ENCODE measurements at regions not wholly inside any gene's neighbourhood (a gene's known extent, or its start where the extent isn't known, plus 50 kb on each side); places are given as distances from the start of the nearest gene placed in this dataset.

DNA sequence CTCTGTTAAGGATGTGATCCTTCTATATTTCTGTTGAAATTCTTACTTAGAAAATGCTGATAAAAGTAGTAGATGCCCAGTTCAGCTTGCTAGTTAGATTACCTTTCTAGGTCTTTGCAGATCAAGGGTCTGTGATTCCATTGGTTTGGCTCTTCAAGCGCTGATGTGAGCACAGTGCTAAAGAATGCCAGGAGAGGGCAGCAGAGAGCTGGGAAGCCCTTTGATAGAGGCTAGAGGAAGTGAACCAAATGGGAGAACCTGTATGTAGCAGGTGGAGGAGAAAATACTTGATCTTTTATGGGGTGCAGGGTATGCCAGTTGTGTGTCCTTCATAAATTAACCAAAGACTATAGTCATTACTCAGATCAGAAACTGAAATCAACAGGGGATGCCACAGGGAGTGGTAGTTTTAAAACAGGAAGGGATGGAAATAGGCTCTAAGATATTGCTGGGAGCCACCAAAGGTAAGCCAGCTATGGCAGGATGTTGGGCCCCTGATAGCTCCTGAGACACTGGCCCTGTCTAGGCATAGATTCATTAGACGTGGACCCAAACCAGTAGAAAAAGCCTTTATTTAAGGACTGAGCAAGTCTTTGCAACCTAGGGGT is 677.4 kb downstream of the SQOR start:
- H3K9me3 ChIP-seq (ENCODE audit: low read length), result no peaks in the 10 kb centered on the region
- DNase-seq (peak; percentile 81), ATAC-seq (peak; percentile 92)
- no peak overlapping the region for H3K9ac ChIP-seq (ENCODE audit: low read length)
- H3K27ac ChIP-seq (ENCODE audit: low read length), result no peak overlapping the region
- TF ChIP-seq EZH2 (IDR thresholded peaks at IDR 0.05; ENCODE audit: low read length, unreplicated experiment) (no peak), EZH2phosphoT487 (IDR thresholded peaks at IDR 0.05; ENCODE audit: borderline replicate concordance, low read length) (no peak)
- TF ChIP-seq, protein P1, sequence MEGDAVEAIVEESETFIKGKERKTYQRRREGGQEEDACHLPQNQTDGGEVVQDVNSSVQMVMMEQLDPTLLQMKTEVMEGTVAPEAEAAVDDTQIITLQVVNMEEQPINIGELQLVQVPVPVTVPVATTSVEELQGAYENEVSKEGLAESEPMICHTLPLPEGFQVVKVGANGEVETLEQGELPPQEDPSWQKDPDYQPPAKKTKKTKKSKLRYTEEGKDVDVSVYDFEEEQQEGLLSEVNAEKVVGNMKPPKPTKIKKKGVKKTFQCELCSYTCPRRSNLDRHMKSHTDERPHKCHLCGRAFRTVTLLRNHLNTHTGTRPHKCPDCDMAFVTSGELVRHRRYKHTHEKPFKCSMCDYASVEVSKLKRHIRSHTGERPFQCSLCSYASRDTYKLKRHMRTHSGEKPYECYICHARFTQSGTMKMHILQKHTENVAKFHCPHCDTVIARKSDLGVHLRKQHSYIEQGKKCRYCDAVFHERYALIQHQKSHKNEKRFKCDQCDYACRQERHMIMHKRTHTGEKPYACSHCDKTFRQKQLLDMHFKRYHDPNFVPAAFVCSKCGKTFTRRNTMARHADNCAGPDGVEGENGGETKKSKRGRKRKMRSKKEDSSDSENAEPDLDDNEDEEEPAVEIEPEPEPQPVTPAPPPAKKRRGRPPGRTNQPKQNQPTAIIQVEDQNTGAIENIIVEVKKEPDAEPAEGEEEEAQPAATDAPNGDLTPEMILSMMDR (conservative IDR thresholded peaks at IDR 0.05; ENCODE audit: low read depth, low read length), result peak; percentile 85
- H3K36me3 ChIP-seq (ENCODE audit: low read depth, low read length), result no peaks in the 10 kb centered on the region
- POLR2A ChIA-PET (ENCODE audit: unreplicated experiment), result no interaction called here
- no peak overlapping the region for H2AFZ ChIP-seq (ENCODE audit: low read length)
- no TSS peak for BruUV-seq (replicated peaks)
- no peaks in the 10 kb centered on the region for H3K79me2 ChIP-seq (ENCODE audit: low read length)
- H3F3A ChIP-seq (ENCODE audit: low read length, unreplicated experiment), result no peaks in the 10 kb centered on the region
- H3K4me2 ChIP-seq (ENCODE audit: low read length), result no peak overlapping the region
- H3K4me3 ChIP-seq (ENCODE audit: low read length), result no peak overlapping the region
- intact Hi-C loops (cut with micrococcal nuclease), result loop anchor here (1.0 kb wide), 1 partner anchor 190 kb away; no protein-coding TSS in a partner anchor
- H3K4me1 ChIP-seq (ENCODE audit: insufficient read depth, low read length), result no peaks in the 10 kb centered on the region
- H3K9me2 ChIP-seq (replicated peaks; ENCODE audit: low read length), result no peaks in the 10 kb centered on the region
- CTCF ChIA-PET, result no interaction called here
- no peaks in the 10 kb centered on the region for H3K27me3 ChIP-seq (ENCODE audit: low read length)
- H4K20me1 ChIP-seq (ENCODE audit: low read length), result no peaks in the 10 kb centered on the region

DNA sequence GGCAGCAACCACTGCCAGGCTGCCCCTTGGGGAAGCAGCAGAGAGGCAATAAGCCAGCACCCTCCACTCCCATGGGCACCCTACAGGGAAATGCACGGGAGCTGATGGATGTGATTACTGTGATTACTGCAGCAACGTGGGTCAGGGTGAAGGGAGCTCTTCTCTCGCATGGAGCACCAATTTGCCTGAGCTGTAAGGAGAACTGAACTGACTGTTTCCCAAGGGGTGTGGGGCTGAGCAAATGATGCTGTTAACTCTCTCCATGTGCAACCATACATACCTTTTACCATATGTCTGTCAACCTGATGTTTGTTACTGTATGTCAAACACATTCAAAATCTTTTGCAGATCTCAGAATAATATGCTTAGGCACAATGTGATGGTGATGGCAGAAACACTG is 680.6 kb downstream of the SQOR start:
- ChIA-PET POLR2A (ENCODE audit: unreplicated experiment) (no interaction called here), CTCF (no interaction called here)
- no peak for DNase-seq
- Histone ChIP-seq H3K4me3 (ENCODE audit: low read length) (no peak overlapping the region), H3K4me1 (ENCODE audit: insufficient read depth, low read length) (no peaks in the 10 kb centered on the region), H3K36me3 (ENCODE audit: low read depth, low read length) (no peaks in the 10 kb centered on the region), H3K9me3 (ENCODE audit: low read length) (no peaks in the 10 kb centered on the region), H3K4me2 (ENCODE audit: low read length) (no peak overlapping the region), H3K79me2 (ENCODE audit: low read length) (no peaks in the 10 kb centered on the region), H4K20me1 (ENCODE audit: low read length) (no peaks in the 10 kb centered on the region), H3K27me3 (ENCODE audit: low read length) (no peaks in the 10 kb centered on the region), H2AFZ (ENCODE audit: low read length) (no peak overlapping the region), H3F3A (ENCODE audit: low read length, unreplicated experiment) (no peaks in the 10 kb centered on the region), H3K9me2 (replicated peaks; ENCODE audit: low read length) (no peaks in the 10 kb centered on the region), H3K27ac (ENCODE audit: low read length) (no peak overlapping the region), H3K9ac (ENCODE audit: low read length) (no peak overlapping the region)
- no peak for ATAC-seq
- TF ChIP-seq EZH2 (IDR thresholded peaks at IDR 0.05; ENCODE audit: low read length, unreplicated experiment) (no peak), EZH2phosphoT487 (IDR thresholded peaks at IDR 0.05; ENCODE audit: borderline replicate concordance, low read length) (no peak)
- TF ChIP-seq, protein P1 (conservative IDR thresholded peaks at IDR 0.05; ENCODE audit: low read depth, low read length), result no peak
- intact Hi-C loops (cut with micrococcal nuclease), result no loop called here
- no TSS peak for BruUV-seq (replicated peaks)

DNA sequence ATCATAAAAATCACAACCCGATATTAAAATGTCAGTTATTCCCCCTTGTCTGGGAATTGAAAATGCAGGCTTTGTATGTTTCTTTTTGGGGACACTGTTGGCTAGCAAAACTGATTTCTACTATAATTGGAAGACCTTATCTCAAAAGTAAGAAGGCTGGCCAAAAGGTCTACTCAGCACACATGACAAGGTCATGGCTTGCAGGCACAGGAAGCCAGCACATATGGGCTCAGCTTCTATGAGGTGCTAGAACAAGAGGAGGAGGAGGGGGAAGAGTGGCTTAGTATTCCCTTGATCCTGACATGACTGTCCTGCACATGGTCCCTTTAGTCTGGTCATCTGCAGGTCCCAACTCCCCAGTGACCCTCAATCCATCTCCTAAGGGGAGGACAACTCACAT is 681.2 kb downstream of the SQOR start:
- Histone ChIP-seq H3K4me1 (ENCODE audit: insufficient read depth, low read length) (no peaks in the 10 kb centered on the region), H4K20me1 (ENCODE audit: low read length) (no peaks in the 10 kb centered on the region), H3K9me2 (replicated peaks; ENCODE audit: low read length) (no peaks in the 10 kb centered on the region), H3K4me3 (ENCODE audit: low read length) (no peak overlapping the region), H3K9ac (ENCODE audit: low read length) (no peak overlapping the region), H3F3A (ENCODE audit: low read length, unreplicated experiment) (no peaks in the 10 kb centered on the region), H2AFZ (ENCODE audit: low read length) (no peak overlapping the region), H3K27ac (ENCODE audit: low read length) (no peak overlapping the region), H3K27me3 (ENCODE audit: low read length) (no peaks in the 10 kb centered on the region), H3K9me3 (ENCODE audit: low read length) (no peaks in the 10 kb centered on the region), H3K79me2 (ENCODE audit: low read length) (no peaks in the 10 kb centered on the region), H3K36me3 (ENCODE audit: low read depth, low read length) (no peaks in the 10 kb centered on the region), H3K4me2 (ENCODE audit: low read length) (no peak overlapping the region)
- intact Hi-C loops (cut with micrococcal nuclease), result no loop called here
- ChIA-PET POLR2A (ENCODE audit: unreplicated experiment) (no interaction called here), CTCF (no interaction called here)
- DNase-seq (no peak), ATAC-seq (no peak)
- no TSS peak for BruUV-seq (replicated peaks)
- TF ChIP-seq, protein P1 (conservative IDR thresholded peaks at IDR 0.05; ENCODE audit: low read depth, low read length), result no peak
- no peak for TF ChIP-seq EZH2phosphoT487 (IDR thresholded peaks at IDR 0.05; ENCODE audit: borderline replicate concordance, low read length)
- TF ChIP-seq EZH2 (IDR thresholded peaks at IDR 0.05; ENCODE audit: low read length, unreplicated experiment), result no peak

Measured in PC-3 (cell line).